ENCODE measurements at regions not wholly inside any gene's neighbourhood (a gene's known extent, or its start where the extent isn't known, plus 50 kb on each side); places are given as distances from the start of the nearest gene placed in this dataset.
A peak's percentile ranks its signal among the peaks of the same experiment; 100 is the strongest.

- no peak for DNase-seq (ENCODE audit: low read depth)
- no peak for TF ChIP-seq CTCF (conservative IDR thresholded peaks at IDR 0.05; ENCODE audit: control insufficient read depth, insufficient read depth, low read depth, low read length)
Measured at GRCh38 chr7:79547132-79547531, 93.7 kb upstream of the MAGI2 start.

GRCh38 chr7:79540592-79540991 lies 87.1 kb upstream of the MAGI2 start:
- no peak for DNase-seq (ENCODE audit: low read depth)
- no peak for TF ChIP-seq CTCF (conservative IDR thresholded peaks at IDR 0.05; ENCODE audit: control insufficient read depth, insufficient read depth, low read depth, low read length)
- H3K4me3 ChIP-seq (ENCODE audit: control insufficient read depth, low read depth, low read length) = no peak overlapping the region

More at GRCh38 chr7:79547132-79547531, 93.7 kb upstream of the MAGI2 start:
- no peak overlapping the region for H3K4me3 ChIP-seq (ENCODE audit: control insufficient read depth, low read depth, low read length)

GRCh38 chr7:79534128-79534527 lies 80.7 kb upstream of the MAGI2 start:
- H3K4me3 ChIP-seq (ENCODE audit: control insufficient read depth, low read depth, low read length) = no peak overlapping the region
- no peak for DNase-seq (ENCODE audit: low read depth)
- no peak for TF ChIP-seq CTCF (conservative IDR thresholded peaks at IDR 0.05; ENCODE audit: control insufficient read depth, insufficient read depth, low read depth, low read length)

- DNase-seq (ENCODE audit: low read depth) = peak; percentile 11
- no peak overlapping the region for H3K4me3 ChIP-seq (ENCODE audit: control insufficient read depth, low read depth, low read length)
- TF ChIP-seq CTCF (conservative IDR thresholded peaks at IDR 0.05; ENCODE audit: control insufficient read depth, insufficient read depth, low read depth, low read length) = no peak
Measured at GRCh38 chr7:79531905-79532664, 78.6 kb upstream of the MAGI2 start.

- no peak for DNase-seq (ENCODE audit: low read depth)
- TF ChIP-seq CTCF (conservative IDR thresholded peaks at IDR 0.05; ENCODE audit: control insufficient read depth, insufficient read depth, low read depth, low read length) = no peak
- no peak overlapping the region for H3K4me3 ChIP-seq (ENCODE audit: control insufficient read depth, low read depth, low read length)
Measured at GRCh38 chr7:79531116-79531515, 77.6 kb upstream of the MAGI2 start.

- DNase-seq (ENCODE audit: low read depth) = peak; percentile 11
- no peak for TF ChIP-seq CTCF (conservative IDR thresholded peaks at IDR 0.05; ENCODE audit: control insufficient read depth, insufficient read depth, low read depth, low read length)
- no peak overlapping the region for H3K4me3 ChIP-seq (ENCODE audit: control insufficient read depth, low read depth, low read length)
Measured at GRCh38 chr7:79529881-79530235, 76.4 kb upstream of the MAGI2 start.
